NCI-H128 (cell line): ENCODE measurements at regions not wholly inside any gene's neighbourhood (a gene's known extent, or its start where the extent isn't known, plus 50 kb on each side); places are given as distances from the start of the nearest gene placed in this dataset.
"Not testable (repeated sequence)": the region's sequence is repeated elsewhere in the genome, so short reads cannot be mapped to it uniquely, and the experiment has no call there.

Experiments used
- DNase-seq: peaks from one replicate; lab custom pipeline; 2025; ENCODE audit not compliant: unreplicated experiment; lab: John Stamatoyannopoulos, UW

DNA sequence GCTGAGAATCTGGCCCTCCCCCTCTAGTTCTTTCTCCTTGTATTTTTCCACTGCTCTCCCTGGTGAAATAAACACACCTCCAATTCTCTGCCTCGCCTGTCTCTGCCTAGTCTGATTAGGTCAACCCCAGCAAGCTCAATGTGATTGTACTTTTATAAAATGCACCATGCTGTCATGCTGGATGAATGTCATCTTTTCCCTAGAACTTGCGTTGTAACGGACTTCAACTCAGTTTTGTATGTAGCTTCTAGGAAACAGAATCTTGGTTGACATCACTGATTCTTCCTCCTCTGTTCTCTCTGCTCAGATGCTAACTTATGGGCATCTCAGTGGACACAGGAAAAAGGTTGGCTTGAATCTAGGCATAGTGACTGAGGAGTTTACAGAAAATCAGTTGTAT lies 261.9 kb upstream of the ISX start:
- DNase-seq = no peak

DNA sequence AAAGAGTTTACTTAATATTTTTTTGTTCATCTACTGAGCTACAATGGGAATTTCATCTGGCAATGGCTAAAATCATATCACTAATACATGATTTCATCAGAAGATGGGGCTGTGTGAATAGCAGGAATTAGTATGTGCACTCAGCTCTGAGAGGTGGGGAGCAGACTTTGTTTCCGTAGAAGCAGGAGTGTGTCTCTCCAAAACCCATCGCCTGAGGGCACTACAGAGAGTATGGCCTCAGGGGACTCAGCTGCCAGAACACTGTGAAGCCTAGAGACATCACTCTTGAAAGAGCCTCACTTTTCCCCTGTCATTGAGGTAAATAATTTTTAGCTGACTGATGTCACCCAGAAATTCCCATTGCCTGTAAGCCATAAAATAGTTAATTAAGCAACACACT lies 261.4 kb upstream of the ISX start:
- no peak for DNase-seq

DNA sequence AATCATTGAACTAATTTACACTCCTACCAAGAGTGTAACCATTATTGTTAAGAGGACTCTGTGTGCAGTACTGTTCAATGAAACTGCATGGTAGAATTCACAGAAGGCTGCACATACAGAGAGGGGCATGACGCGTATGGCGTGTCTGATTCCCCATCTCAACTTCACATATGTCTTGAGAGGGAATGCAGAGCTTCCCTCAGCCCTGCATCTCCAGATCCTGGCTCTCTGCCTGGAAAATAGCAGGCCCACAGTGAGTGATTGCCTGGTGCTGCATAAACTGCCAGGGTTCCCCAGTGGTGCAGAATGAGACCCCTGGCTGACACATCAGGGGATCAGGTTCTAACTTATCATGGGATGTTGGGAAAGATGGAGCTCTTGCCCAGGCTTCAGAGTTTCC lies 260.2 kb upstream of the ISX start:
- DNase-seq = no peak

DNA sequence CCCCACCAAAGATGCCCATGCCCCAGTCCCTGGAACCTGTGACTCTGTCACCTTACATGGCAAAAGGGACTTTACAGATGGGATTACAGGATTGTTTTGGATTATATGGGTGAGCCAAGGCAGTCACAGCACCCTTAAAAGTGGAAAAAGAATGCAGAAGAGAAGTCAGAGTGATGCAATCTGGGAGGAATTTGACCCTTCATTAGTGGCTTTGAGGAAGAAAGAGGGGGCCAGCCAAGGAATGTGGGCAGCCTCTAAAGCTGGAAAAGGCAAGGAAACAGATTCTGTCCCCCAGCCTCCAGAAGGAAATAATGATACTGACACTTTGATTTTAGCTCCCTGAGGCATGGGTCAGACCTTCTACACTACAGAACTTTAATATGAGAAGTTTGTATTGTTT lies 257.3 kb upstream of the ISX start:
- DNase-seq = no peak

DNA sequence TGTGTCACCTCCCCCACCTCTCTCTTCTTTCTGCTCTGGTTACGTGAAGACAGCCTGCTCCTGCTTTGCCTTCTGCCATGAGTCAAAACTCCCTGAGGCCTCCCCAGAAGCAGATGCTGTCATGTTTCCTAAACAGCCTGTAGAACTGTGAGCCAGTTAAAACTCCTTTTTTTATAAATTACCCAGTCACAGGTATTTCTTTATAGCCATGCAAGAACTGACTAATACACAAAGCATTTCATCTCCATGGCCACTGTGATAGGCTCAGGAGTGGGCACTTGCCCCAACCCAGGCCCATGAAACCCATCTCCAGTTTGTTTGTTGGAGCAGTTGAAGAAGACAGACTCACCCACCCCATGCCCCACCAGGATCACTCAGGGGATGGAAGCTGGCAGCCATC lies 253.3 kb upstream of the ISX start:
- no peak for DNase-seq

DNA sequence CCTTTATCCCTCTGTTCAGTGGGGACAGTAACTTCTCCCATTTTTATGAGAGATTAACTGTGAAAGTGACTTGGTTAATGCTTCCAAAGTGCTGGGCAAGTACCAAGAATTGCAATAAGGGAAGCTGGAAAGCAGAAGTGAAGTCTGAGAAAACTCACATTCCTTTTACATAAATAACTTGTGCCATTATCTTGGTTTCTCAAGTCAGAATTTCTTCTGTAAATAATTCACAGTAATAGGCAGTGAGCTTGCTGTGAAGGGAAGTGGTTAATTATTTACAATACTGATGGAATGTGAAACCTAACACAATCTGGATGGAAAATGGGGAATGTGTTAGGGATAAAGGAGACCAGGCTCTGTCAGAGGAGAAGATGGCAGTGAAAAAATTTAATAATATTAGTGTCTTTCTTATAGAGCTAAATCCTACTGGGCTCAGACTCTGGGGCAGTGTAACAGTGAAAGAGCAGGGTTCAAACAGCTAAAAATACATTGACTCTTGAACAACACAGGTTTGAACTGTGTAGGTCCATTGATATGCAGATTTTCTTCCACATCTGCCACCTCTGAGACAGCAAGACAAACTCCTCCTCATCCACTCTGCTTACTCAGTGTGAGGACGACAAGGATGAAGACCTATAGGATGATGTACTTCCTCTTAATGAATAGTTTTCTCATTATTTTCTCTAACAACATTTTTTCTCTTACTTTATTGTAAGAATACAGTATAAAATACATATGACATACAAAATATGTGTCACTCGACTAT lies 251.5 kb upstream of the ISX start:
- no peak for DNase-seq

DNA sequence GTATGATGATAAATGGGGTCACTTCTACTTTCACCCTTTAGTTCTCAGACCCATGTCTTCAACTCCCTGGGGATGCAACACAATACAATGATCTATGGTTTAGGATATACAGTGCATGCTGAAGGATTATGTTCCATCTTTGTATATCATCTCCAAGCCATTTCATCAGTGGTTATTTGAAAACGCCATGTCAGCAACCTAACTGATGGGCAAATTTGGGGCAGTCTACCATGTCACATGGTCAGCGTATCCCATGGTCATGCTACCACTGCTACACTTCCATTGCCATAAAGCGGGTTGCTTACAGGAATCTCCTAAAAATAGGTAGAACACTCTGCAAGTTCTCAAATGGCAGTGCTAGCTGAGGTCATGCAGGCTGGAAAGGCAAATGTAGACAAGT lies 236.5 kb upstream of the ISX start:
- no peak for DNase-seq

DNA sequence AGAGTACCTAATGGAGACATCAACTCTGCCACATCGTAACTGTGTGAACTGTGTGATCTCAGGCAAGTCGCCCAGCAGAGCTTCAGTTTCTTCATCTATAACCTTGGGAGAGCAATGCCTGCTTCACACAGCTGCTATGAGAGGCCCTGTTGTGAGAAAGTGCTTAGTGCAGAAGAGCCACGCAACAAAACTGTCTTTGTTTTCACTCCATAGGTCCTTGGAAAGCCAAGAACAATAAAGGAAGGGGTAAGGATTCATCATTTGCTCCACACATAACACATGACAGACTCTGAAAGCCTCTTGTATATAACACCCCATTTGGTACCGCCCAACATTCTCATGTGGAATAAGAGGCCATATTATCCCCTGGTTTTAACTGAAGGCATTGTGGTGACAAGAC lies 231.9 kb upstream of the ISX start:
- DNase-seq = no peak

DNA sequence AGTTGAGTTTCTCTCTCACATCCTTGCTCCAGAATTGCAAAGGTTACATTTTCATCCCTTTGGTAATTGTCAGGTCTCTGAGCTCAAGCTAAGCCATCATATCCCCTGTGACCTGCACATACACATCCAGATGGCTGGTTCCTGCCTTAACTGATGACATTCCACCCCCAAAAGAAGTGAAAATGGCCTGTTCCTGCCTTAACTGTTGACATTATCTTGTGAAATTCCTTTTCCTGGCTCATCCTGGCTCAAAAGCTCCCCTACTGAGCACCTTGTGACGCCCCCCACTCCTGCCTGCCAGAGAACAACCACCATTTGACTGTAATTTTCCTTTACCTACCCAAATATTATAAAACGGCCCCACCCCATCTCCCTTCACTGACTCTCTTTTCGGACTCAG lies 231.4 kb upstream of the ISX start:
- DNase-seq = not testable (repeated sequence)

DNA sequence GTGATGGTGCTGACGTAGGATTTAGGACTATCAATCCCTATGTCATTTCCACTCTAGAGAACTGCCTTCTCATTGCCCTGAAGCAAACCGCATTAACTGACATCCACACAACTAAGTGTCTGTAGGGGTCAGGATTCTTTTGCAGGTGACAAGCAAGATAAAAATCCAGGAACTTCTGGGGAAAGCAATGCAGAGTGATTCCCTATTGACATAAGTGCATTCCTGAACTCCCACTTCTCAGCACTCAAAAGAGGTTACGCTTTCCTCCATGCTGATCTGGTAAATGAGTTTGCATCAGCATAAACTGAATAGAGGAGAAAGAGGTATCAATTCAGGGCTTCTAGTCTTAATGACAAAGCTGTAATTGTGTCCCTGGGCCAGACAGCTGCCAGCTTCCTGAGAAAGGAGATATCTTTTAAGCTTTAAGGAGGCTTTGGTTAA lies 224.6 kb upstream of the ISX start:
- DNase-seq = no peak

DNA sequence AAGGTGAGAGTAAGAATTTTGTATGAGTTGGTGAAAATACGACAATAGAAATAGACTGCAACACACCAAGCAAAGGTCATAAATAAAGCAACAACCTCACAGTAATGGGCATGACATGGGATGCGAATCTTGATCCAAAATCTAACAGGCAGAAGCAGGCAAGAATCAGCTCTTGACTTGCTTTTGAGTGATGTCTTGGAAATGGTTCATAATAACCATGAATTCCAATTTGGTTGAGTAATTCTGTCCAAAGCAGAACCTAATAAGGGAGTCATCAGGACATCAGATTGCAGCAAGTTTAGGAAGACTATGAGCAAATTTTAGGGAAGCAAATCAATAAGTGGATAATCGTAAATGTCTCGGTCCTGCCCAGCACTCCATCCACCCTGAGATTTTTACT lies 224.0 kb upstream of the ISX start:
- DNase-seq = no peak

DNA sequence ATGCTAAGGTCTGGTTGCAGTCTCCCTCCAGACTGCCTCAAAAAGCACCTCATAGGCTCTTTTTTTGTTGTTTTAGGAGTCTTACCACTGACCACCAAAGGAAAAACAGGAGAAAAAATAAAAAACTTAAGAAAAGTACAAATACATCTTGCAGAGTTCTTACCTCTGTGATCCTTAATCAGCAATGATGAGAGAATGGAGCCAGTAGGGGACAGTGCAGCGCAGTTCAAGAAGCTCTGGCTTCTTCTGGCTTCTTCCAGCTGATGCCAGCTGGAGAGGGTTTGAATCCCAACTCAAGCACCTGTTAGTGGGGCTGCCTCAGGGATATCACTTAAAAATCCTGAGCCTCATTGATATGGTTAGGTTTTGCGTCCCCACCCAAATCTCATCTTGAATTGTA lies 223.3 kb upstream of the ISX start:
- no peak for DNase-seq

DNA sequence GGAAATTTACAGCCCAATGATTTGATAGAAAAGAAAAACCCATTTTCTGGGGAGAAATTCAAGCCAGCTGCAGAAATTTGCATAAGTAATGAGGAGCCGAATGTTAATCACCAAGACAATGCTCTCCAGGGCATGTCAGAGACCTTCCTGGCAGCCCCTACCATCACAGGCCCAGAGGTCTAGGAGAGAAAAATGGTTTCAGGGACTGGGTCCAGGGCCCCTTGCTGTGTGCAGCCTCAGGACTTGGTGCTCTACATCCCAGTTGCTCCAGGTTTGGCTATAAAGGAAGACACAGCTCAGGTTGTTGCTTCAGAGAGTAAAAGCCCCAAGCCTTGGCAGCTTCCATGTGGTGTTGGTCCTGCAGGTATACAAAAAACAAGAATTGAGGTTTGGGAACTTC lies 222.2 kb upstream of the ISX start:
- DNase-seq = not testable (repeated sequence)

DNA sequence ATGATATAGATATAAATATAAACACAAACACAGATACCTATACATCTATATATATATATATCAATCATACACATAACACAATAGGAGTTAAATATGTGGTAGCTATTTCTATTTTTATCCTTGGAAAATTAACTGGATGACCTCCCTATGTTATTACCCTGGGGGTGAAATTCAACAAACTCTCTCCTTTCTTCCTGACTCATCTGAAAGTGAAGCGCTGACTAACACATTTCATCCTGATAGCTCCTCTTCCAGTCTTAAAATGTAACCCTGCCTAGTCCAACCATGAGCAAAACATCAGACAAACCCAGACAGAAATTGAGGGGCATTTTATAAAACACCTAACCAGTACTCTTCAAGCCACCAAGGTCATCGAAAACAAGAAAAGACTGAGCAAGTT lies 220.6 kb upstream of the ISX start:
- no peak for DNase-seq

DNA sequence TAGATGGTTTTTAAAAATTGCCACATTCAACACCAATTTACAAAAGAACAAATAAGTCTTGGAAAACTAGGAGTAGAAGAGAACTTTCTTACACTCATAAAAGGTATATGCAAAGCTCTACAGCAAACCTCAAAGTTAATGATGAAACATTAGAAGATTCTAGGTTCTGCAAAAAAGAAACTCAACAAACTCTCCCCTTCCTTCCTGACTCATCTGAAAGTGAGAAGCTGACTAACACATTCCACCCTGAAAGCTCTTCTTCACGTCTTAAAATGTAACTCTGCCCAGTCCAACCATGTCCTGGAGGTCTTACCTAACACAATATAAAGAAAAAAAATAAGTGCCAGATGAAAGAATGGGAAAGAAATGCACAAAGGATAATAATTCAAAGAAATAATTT lies 218.9 kb upstream of the ISX start:
- no peak for DNase-seq

DNA sequence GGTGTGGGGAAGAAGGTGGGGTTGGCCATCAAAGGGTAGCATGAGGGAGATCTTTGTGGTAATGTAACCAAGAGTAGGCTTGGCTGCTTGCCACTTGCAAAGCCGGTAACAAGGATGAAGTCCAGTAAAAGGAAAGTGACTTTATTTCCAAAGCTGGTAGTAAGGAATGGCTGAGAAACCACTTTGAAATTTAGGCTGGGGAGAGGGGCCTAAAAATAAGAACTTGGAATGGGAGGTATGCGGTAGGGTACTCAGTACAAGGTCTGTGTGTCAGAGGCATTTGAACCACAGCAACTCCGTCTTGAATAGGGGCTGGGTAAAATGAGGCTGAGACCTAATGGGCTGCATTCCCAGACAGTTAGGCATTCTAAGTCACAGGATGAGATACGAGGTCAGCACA lies 216.0 kb upstream of the ISX start:
- DNase-seq = no peak

DNA sequence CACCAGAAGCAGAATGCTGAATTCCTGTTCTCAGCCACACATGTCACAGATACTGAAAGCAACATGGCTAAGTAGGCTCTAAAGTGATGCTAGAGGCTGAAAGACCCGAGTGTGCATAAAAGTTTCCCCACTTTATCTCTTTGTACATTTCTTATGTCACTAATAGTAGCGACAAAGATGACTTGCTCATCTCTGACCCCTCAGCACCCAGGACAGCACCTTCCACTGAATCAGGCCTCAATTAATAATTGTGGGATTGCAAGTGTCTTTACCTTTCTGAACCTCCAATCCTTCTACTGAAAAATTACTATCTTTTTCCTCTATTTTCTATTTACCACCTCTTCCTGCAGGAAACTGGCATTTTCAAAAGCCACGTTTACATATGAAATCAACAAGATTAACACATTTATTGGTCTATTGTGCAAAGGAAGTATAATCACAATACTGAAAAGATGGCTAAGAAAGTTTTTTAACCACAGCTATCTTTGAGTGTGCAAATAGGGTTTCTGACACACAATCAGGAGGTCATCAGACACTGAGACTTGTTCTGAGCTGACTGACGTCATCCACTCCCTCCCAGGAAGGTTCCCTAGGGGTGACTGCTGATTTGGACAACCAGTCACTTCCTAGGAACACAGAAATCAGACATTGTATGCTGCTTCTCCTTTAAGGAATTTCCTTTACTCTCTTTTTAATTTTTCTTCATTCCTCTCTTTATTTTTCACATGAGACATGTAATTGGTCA lies 213.9 kb upstream of the ISX start:
- no peak for DNase-seq

DNA sequence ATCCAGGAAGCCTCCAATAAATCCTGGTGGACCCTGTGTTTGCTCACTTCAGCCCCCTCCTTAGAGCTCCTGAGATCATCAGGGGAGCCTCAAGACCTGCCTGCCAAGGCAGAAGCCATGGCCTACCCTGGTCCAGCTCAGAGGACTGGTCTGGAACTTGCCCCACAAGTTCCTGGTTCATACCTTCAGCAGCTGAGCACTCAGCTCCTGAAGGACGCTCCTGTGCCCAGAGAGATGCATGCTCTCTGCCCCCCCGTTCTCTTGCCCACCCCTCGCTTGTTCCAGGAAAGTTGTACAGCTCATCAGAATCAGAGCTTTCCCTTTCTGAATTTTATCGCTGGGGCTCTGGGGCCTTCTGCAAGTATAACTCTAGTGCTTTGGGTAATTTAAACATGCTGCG lies 210.5 kb upstream of the ISX start:
- DNase-seq = no peak

DNA sequence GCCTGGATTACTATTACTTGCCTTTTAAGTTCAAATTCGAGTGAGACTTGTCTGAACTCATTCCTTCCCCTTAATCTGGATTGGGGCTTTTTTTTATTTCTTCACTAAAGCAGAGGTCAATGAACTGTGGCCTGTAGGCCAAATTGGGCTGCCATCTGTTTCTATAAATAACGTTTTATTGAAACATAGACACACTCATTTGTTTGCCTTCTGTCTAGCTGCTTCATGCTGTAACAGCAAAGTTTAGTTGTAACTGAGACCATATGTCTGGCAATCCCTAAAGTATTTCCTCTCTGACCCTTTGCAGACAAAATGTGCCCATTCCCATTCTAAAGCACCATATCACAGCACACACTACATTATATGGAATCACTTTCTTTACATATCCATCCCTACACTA lies 207.9 kb upstream of the ISX start:
- no peak for DNase-seq

DNA sequence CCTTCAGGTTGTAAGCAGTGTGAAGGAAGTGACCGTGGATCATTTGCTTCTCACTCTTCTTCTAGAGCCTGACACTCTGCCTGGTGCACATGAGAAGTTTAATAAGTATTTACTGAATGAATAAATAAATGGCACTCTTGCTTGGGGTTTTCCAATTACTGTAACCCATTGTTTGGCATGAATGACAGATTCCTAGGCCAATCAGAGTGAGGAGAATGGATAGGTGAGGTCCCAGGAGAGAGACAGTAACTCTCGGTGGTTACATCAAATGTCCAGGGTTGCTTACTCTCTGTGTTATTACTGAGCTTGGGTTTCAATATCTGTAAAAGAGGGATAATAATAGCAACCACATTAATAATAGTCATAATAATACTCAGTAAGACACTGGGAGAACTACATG lies 204.2 kb upstream of the ISX start:
- DNase-seq = no peak

DNA sequence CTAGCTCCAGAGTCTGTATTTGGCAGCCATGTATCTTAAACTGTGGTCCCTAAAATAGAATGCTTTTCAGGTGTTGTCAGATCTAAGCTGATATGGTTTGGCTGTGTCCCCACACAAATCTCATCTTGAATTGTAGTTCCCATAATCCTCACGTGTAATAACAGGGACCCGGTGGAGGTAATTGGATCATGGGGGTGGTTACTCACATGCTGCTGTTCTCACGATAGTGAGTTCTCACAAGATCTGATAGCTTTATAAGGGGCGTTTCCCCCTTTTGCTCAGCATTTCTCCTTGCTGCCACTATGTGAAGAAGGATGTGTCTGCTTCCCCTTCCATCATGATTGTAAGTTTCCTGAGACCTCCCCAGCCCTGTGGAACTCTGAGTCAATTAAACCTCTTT lies 199.9 kb upstream of the ISX start:
- no peak for DNase-seq

DNA sequence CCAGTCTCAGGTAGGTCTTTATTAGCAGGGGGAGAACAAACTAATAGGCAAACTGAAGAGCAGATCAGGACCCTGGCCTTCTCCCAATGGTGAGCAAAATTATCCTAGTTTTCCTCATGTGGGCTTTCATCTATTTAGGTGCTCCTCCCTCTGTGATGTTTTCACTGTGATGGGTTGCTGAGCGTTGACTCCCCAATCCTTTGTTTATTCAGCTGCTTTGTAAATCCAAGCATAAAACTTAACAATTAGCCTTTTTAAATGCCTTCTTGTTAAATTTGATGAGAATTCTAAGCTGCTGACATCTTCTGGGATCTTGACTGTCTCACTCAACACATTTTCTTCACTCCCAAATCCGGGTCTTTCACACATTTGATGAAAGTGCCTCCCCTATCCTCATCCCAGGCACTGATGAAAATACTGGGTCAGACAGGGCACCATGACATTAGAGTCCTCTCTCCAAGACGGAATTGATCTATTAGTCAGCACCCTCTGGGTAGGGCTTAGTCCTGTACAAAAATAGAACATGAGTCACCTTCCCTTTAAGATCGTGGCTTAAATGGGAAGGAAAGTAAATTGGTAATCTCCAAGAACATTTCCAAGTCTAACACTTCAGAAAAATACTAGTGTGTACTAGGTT lies 199.3 kb upstream of the ISX start:
- DNase-seq = no peak
